ENCODE measurements at regions not wholly inside any gene's neighbourhood (a gene's known extent, or its start where the extent isn't known, plus 50 kb on each side); places are given as distances from the start of the nearest gene placed in this dataset.
"Not testable (repeated sequence)": the region's sequence is repeated elsewhere in the genome, so short reads cannot be mapped to it uniquely, and the experiment has no call there.

DNA sequence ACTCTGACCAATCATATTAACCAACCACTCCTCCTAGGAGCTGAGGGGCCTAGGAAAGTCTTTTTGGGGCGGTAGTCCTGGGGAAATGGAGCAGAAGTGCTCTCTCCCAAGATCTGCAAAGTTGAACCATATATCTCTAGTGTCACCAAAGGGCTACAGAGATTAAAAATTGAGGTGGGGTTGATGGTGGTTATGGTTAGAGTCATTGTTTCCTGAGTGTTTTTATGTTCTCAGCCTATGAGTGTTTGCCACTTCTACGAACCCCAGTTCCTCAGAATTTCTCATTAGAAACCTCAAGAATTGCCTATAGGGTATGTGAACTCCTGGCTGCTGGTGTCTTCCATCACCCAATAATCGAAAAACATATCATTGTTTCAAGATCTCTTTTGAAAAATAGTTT, 217.8 kb downstream of the CDRT15L2 start:
- H3K4me2 ChIP-seq (ENCODE audit: low read depth, low read length, poor library complexity, severe bottlenecking): no peak overlapping the region
- no peak overlapping the region for H3K4me3 ChIP-seq (ENCODE audit: low read length, poor library complexity, severe bottlenecking)
- H3K9ac ChIP-seq (ENCODE audit: low read depth, low read length, poor library complexity, severe bottlenecking): no peak overlapping the region
- H3K4me1 ChIP-seq (ENCODE audit: insufficient read depth, low read length, poor library complexity, severe bottlenecking): no peaks in the 10 kb centered on the region
- no peak overlapping the region for H2AFZ ChIP-seq (ENCODE audit: low read length)
- no peaks in the 10 kb centered on the region for H3K79me2 ChIP-seq (ENCODE audit: insufficient read depth, low read length)
- no peaks in the 10 kb centered on the region for H3K9me3 ChIP-seq (ENCODE audit: insufficient read depth, low read depth, low read length)
- no peaks in the 10 kb centered on the region for H4K20me1 ChIP-seq (ENCODE audit: insufficient read depth, low read length, poor library complexity, severe bottlenecking)
- TF ChIP-seq CTCF (conservative IDR thresholded peaks at IDR 0.05; ENCODE audit: low read length): no peak
- TF ChIP-seq EZH2phosphoT487 (IDR thresholded peaks at IDR 0.05; ENCODE audit: borderline replicate concordance): no peak
- H3K36me3 ChIP-seq (ENCODE audit: insufficient read depth, low read length): no peaks in the 10 kb centered on the region
- H3K27me3 ChIP-seq (ENCODE audit: insufficient read depth, low read length, poor library complexity, severe bottlenecking): no peaks in the 10 kb centered on the region
- no peaks in the 10 kb centered on the region for H3F3A ChIP-seq (ENCODE audit: low read depth)
- no peaks in the 10 kb centered on the region for H3K9me2 ChIP-seq (replicated peaks; ENCODE audit: low read depth, low read length)

- H3K4me2 ChIP-seq (ENCODE audit: low read depth, low read length, poor library complexity, severe bottlenecking): no peak overlapping the region
- no peaks in the 10 kb centered on the region for H3K27me3 ChIP-seq (ENCODE audit: insufficient read depth, low read length, poor library complexity, severe bottlenecking)
- no peak overlapping the region for H2AFZ ChIP-seq (ENCODE audit: low read length)
- no peak overlapping the region for H3K4me3 ChIP-seq (ENCODE audit: low read length, poor library complexity, severe bottlenecking)
- no peaks in the 10 kb centered on the region for H3K36me3 ChIP-seq (ENCODE audit: insufficient read depth, low read length)
- no peaks in the 10 kb centered on the region for H4K20me1 ChIP-seq (ENCODE audit: insufficient read depth, low read length, poor library complexity, severe bottlenecking)
- TF ChIP-seq EZH2phosphoT487 (IDR thresholded peaks at IDR 0.05; ENCODE audit: borderline replicate concordance) (no peak), CTCF (conservative IDR thresholded peaks at IDR 0.05; ENCODE audit: low read length) (no peak)
- no peaks in the 10 kb centered on the region for H3K9me2 ChIP-seq (replicated peaks; ENCODE audit: low read depth, low read length)
- H3K9ac ChIP-seq (ENCODE audit: low read depth, low read length, poor library complexity, severe bottlenecking): no peak overlapping the region
- no peaks in the 10 kb centered on the region for H3K79me2 ChIP-seq (ENCODE audit: insufficient read depth, low read length)
- no peaks in the 10 kb centered on the region for H3K9me3 ChIP-seq (ENCODE audit: insufficient read depth, low read depth, low read length)
- H3K4me1 ChIP-seq (ENCODE audit: insufficient read depth, low read length, poor library complexity, severe bottlenecking): no peaks in the 10 kb centered on the region
- H3F3A ChIP-seq (ENCODE audit: low read depth): no peaks in the 10 kb centered on the region
Observed at GRCh38 chr17:20800146-20800545, 220.6 kb downstream of the CDRT15L2 start.

- no peak overlapping the region for H2AFZ ChIP-seq (ENCODE audit: low read length)
- H3K27me3 ChIP-seq (ENCODE audit: insufficient read depth, low read length, poor library complexity, severe bottlenecking): no peaks in the 10 kb centered on the region
- no peaks in the 10 kb centered on the region for H4K20me1 ChIP-seq (ENCODE audit: insufficient read depth, low read length, poor library complexity, severe bottlenecking)
- H3K36me3 ChIP-seq (ENCODE audit: insufficient read depth, low read length): no peaks in the 10 kb centered on the region
- H3K9me3 ChIP-seq (ENCODE audit: insufficient read depth, low read depth, low read length): no peaks in the 10 kb centered on the region
- H3K4me2 ChIP-seq (ENCODE audit: low read depth, low read length, poor library complexity, severe bottlenecking): no peak overlapping the region
- H3K4me1 ChIP-seq (ENCODE audit: insufficient read depth, low read length, poor library complexity, severe bottlenecking): no peaks in the 10 kb centered on the region
- H3K9me2 ChIP-seq (replicated peaks; ENCODE audit: low read depth, low read length): no peaks in the 10 kb centered on the region
- no peak overlapping the region for H3K4me3 ChIP-seq (ENCODE audit: low read length, poor library complexity, severe bottlenecking)
- H3K79me2 ChIP-seq (ENCODE audit: insufficient read depth, low read length): no peaks in the 10 kb centered on the region
- no peak overlapping the region for H3K9ac ChIP-seq (ENCODE audit: low read depth, low read length, poor library complexity, severe bottlenecking)
- H3F3A ChIP-seq (ENCODE audit: low read depth): no peaks in the 10 kb centered on the region
- no peak for TF ChIP-seq EZH2phosphoT487 (IDR thresholded peaks at IDR 0.05; ENCODE audit: borderline replicate concordance)
- no peak for TF ChIP-seq CTCF (conservative IDR thresholded peaks at IDR 0.05; ENCODE audit: low read length)
Observed at GRCh38 chr17:20805751-20806150, 226.2 kb downstream of the CDRT15L2 start.

DNA sequence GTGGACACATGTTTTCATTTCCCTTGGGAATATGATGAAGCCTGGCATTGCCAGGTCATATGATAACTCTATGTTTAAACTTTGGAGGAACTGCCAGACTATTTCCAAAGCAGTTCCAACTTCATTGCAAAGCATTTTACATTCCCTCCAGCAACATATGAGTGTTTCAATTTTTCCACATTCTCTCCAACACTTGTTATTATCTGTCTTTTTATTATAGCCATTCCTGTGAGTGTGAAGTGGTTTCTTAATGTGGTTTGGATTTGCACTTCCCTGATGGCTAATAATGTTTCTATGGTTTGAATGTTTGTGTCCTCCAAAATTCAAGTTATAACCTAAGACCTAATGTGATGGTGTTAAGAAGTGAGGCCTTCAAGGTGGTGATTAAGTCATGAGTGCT, 228.0 kb downstream of the CDRT15L2 start:
- H3K9me2 ChIP-seq (replicated peaks; ENCODE audit: low read depth, low read length); H3K9ac ChIP-seq (ENCODE audit: low read depth, low read length, poor library complexity, severe bottlenecking); H4K20me1 ChIP-seq (ENCODE audit: insufficient read depth, low read length, poor library complexity, severe bottlenecking); H3K4me3 ChIP-seq (ENCODE audit: low read length, poor library complexity, severe bottlenecking); H3K9me3 ChIP-seq (ENCODE audit: insufficient read depth, low read depth, low read length); H3K36me3 ChIP-seq (ENCODE audit: insufficient read depth, low read length); H3K4me1 ChIP-seq (ENCODE audit: insufficient read depth, low read length, poor library complexity, severe bottlenecking); H3K79me2 ChIP-seq (ENCODE audit: insufficient read depth, low read length); H3F3A ChIP-seq (ENCODE audit: low read depth); H3K27me3 ChIP-seq (ENCODE audit: insufficient read depth, low read length, poor library complexity, severe bottlenecking); H3K4me2 ChIP-seq (ENCODE audit: low read depth, low read length, poor library complexity, severe bottlenecking); H2AFZ ChIP-seq (ENCODE audit: low read length): not testable (repeated sequence)

DNA sequence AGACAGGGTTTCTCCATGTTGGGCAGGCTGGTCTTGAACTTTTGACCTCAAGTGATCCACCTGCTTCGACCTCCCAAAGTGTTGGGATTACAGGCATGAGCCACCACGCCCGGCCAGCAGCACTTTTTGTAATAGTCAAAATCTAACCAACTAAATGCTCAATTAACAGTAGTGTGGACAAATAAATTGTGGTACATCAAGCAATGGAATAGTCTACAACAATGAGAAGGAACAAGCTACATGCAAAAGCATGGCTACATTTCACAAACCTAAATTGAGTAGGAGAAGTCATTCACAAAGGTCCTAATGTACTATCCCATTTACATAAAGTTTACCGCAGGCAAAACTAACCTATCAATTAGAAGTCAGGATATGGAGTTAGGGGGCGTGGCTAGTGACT, 227.4 kb downstream of the USP22 start:
- H2AFZ ChIP-seq (ENCODE audit: low read length); H3K4me1 ChIP-seq (ENCODE audit: insufficient read depth, low read length, poor library complexity, severe bottlenecking); H3K9me2 ChIP-seq (replicated peaks; ENCODE audit: low read depth, low read length); H3K9ac ChIP-seq (ENCODE audit: low read depth, low read length, poor library complexity, severe bottlenecking); H3K79me2 ChIP-seq (ENCODE audit: insufficient read depth, low read length); H3F3A ChIP-seq (ENCODE audit: low read depth); H3K9me3 ChIP-seq (ENCODE audit: insufficient read depth, low read depth, low read length); H3K27me3 ChIP-seq (ENCODE audit: insufficient read depth, low read length, poor library complexity, severe bottlenecking); H4K20me1 ChIP-seq (ENCODE audit: insufficient read depth, low read length, poor library complexity, severe bottlenecking); H3K36me3 ChIP-seq (ENCODE audit: insufficient read depth, low read length); H3K4me3 ChIP-seq (ENCODE audit: low read length, poor library complexity, severe bottlenecking); H3K4me2 ChIP-seq (ENCODE audit: low read depth, low read length, poor library complexity, severe bottlenecking): not testable (repeated sequence)

Data from Loucy (cell line).